Lung (tissue), 11 donors: ENCODE measurements at regions not wholly inside any gene's neighbourhood (a gene's known extent, or its start where the extent isn't known, plus 50 kb on each side); places are given as distances from the start of the nearest gene placed in this dataset.

ENCODE experiments used
- ATAC-seq: fragments of 200-7000 bp; cut with Tn5 transposase; one replicate; pipeline ENCODE4 v1.9.1; 2020; ENCODE audit warnings: moderate number of reproducible peaks; ENCODE audit not compliant: insufficient read depth, low FRiP score
- DNase-seq, 3 donors: peaks; one replicate each; pipeline ENCODE4 v3.0.0-alpha.2; 2013 to 2017
- H3K27ac ChIP-seq, 2 donors: one replicate each; pipeline ENCODE4 v1.5.1; 2013; ENCODE audit warnings: mild to moderate bottlenecking in 2 of 2, moderate library complexity in 2 of 2, control low read depth in 1 of 2, inconsistent platforms in 1 of 2, low read depth in 1 of 2, low read length in 1 of 2
- H3K27me3 ChIP-seq, 3 donors: one replicate each; pipeline ENCODE4 v1.5.1; 2013; ENCODE audit warnings: low read length in 2 of 3; ENCODE audit not compliant: control insufficient read depth in 3 of 3, insufficient read depth in 3 of 3
- H3K36me3 ChIP-seq, 4 donors: one replicate each; pipeline ENCODE4 v1.5.1; 2013; ENCODE audit warnings: low read length in 4 of 4, mild to moderate bottlenecking in 1 of 4, moderate library complexity in 1 of 4; ENCODE audit not compliant: control insufficient read depth in 4 of 4, insufficient read depth in 4 of 4
- H3K4me1 ChIP-seq, 5 donors: one replicate each; pipeline ENCODE4 v1.5.1; 2013; ENCODE audit warnings: low read length in 5 of 5, mild to moderate bottlenecking in 2 of 5, moderate library complexity in 1 of 5; ENCODE audit not compliant: control insufficient read depth in 5 of 5, insufficient read depth in 5 of 5
- H3K4me3 ChIP-seq: one replicate; pipeline ENCODE4 v1.5.1; 2013; ENCODE audit warnings: mild to moderate bottlenecking, control low read depth, moderate library complexity
- H3K9ac ChIP-seq, 2 donors: one replicate each; pipeline ENCODE4 v1.5.1; 2013; ENCODE audit warnings: low read length in 2 of 2, control low read depth in 1 of 2; ENCODE audit not compliant: insufficient read depth in 1 of 2
- H3K9me3 ChIP-seq, 4 donors: one replicate each; pipeline ENCODE4 v1.5.1; 2013; ENCODE audit warnings: low read length in 3 of 4, mild to moderate bottlenecking in 1 of 4, moderate library complexity in 1 of 4; ENCODE audit not compliant: control insufficient read depth in 4 of 4, insufficient read depth in 3 of 4
- CTCF ChIP-seq: IDR thresholded peaks from 2 replicates; pipeline ENCODE4 v1.5.1; 2012; ENCODE audit warnings: mild to moderate bottlenecking; ENCODE audit errors: control extremely low read depth, extremely low read depth
- WGBS, 2 donors: extraction: QIAGEN DNeasy Blood & Tissue Kit; methylation state at CpG; one replicate each; pipeline ENCODE4 v1.1.7; 2013; 5-methylcytosine and 5-hydroxymethylcytosine counted together
- donor health status: control.
- donor health status: control.
- donor health status: Bipolar disorder and iron deficiency.
- donor health status: healthy.
- donor health status: DM: yes; HTN: yes; CAD: no.

- no peak for DNase-seq
- Histone ChIP-seq H3K36me3 (no peaks in the 10 kb centered on the region), H3K27me3 (no peaks in the 10 kb centered on the region), H3K4me1 (peaks cover 0 to 10% (median 2%) of the 10 kb centered on the region in 5 donors), H3K9me3 (peaks cover 0 to 3% (median 0%) of the 10 kb centered on the region in 4 donors), H3K4me3 (no peak overlapping the region), H3K9ac (no peak overlapping the region), H3K27ac (no peak overlapping the region)
- WGBS, 2 donors: 31 to 35% methylated on average over 5 of the region's 5 CpGs
- no peak for ATAC-seq
- no peak for TF ChIP-seq CTCF
Measured at GRCh38 chr11:13852481-13852880, 110.0 kb upstream of the SPON1 start.

GRCh38 chr11:13857828-13858227 lies 104.7 kb upstream of the SPON1 start:
- no peak overlapping the region for H3K9ac ChIP-seq
- TF ChIP-seq CTCF: no peak

GRCh38 chr11:13859892-13860291 lies 102.6 kb upstream of the SPON1 start:
- no peak for DNase-seq
- Histone ChIP-seq H3K27me3 (no peaks in the 10 kb centered on the region), H3K36me3 (no peaks in the 10 kb centered on the region), H3K4me1 (no peaks in the 10 kb centered on the region), H3K4me3 (no peak overlapping the region), H3K9me3 (peaks cover 0 to 4% (median 0%) of the 10 kb centered on the region in 4 donors), H3K27ac (no peak overlapping the region), H3K9ac (no peak overlapping the region)
- WGBS, 2 donors: 60 to 69% methylated on average over 9 of the region's 9 CpGs
- TF ChIP-seq CTCF: no peak
- no peak for ATAC-seq

More at GRCh38 chr11:13857828-13858227, 104.7 kb upstream of the SPON1 start:
- Histone ChIP-seq H3K9me3 (peaks cover 0 to 5% (median 0%) of the 10 kb centered on the region in 4 donors), H3K4me3 (no peak overlapping the region), H3K36me3 (no peaks in the 10 kb centered on the region), H3K4me1 (no peaks in the 10 kb centered on the region), H3K27ac (no peak overlapping the region), H3K27me3 (no peaks in the 10 kb centered on the region)
- 88 to 91% methylated on average over 3 of the region's 3 CpGs for WGBS, 2 donors
- DNase-seq (no peak), ATAC-seq (no peak)

- H3K9me3 ChIP-seq: peaks cover 0 to 4% (median 0%) of the 10 kb centered on the region in 4 donors
- DNase-seq (no peak), ATAC-seq (no peak)
- no peaks in the 10 kb centered on the region for H3K36me3 ChIP-seq
- no peak overlapping the region for H3K4me3 ChIP-seq
- no peak overlapping the region for H3K27ac ChIP-seq
- H3K4me1 ChIP-seq: no peaks in the 10 kb centered on the region
- no peak overlapping the region for H3K9ac ChIP-seq
- H3K27me3 ChIP-seq: no peaks in the 10 kb centered on the region
- no peak for TF ChIP-seq CTCF
- WGBS, 2 donors: 64 to 68% methylated on average over 3 of the region's 3 CpGs
Measured at GRCh38 chr11:13861411-13861810, 101.1 kb upstream of the SPON1 start.
